H1 (cell line): ENCODE measurements at regions not wholly inside any gene's neighbourhood (a gene's known extent, or its start where the extent isn't known, plus 50 kb on each side); places are given as distances from the start of the nearest gene placed in this dataset.

Experiments used
- CTCF ChIA-PET: fragments of 300-600 bp; sonication (Branson Sonifier 250); formaldehyde crosslinking; loops from one replicate; lab custom pipeline; 2021; ENCODE audit not compliant: partially characterized antibody; lab: Charles Lee
- POLR2A ChIA-PET: fragments of 300-600 bp; sonication (Branson Sonifier 250); formaldehyde crosslinking; loops from one replicate; lab custom pipeline; 2021; ENCODE audit warnings: inconsistent platforms; ENCODE audit not compliant: partially characterized antibody; lab: Charles Lee
- DNase-seq, 2 experiments: peaks; one replicate each; pipeline versions ENCODE4 v3.0.0 to v3.0.0-alpha.2; 2010 to 2022; ENCODE audit warnings: low spot score in 2 of 2, low read depth in 1 of 2, mixed read lengths in 1 of 2
- FAIRE-seq: peaks from 2 replicates; lab custom pipeline; 2011; peaks lifted over from hg19 to GRCh38; lab: Jason Lieb, UNC
- H2AFZ ChIP-seq: 2 replicates; pipeline ENCODE4 v1.8.1; 2012; ENCODE audit warnings: low read length, inconsistent platforms
- H2AK5ac ChIP-seq: 2 replicates; pipeline ENCODE4 v1.6.1; 2013; ENCODE audit warnings: low read depth, low read length
- H2BK120ac ChIP-seq: replicated peaks from 2 replicates; pipeline ENCODE3; 2013; ENCODE audit warnings: low read depth, low read length, inconsistent platforms
- H2BK12ac ChIP-seq: 2 replicates; pipeline ENCODE4 v1.6.1; 2013; ENCODE audit warnings: low read depth, low read length
- H2BK15ac ChIP-seq: 2 replicates; pipeline ENCODE4 v1.6.1; 2013; ENCODE audit warnings: low read length
- H2BK20ac ChIP-seq: 2 replicates; pipeline ENCODE4 v1.6.1; 2013; ENCODE audit warnings: low read length
- H2BK5ac ChIP-seq: 2 replicates; pipeline ENCODE4 v1.6.1; 2013; ENCODE audit warnings: low read depth, low read length
- H3K14ac ChIP-seq: 2 replicates; pipeline ENCODE4 v1.6.1; 2013; ENCODE audit warnings: inconsistent platforms; ENCODE audit not compliant: insufficient read length
- H3K18ac ChIP-seq: 2 replicates; pipeline ENCODE4 v1.6.1; 2013; ENCODE audit warnings: low read length; ENCODE audit errors: extremely low read depth
- H3K23ac ChIP-seq: 2 replicates; pipeline ENCODE4 v1.6.1; 2013; ENCODE audit warnings: inconsistent platforms; ENCODE audit not compliant: insufficient read length
- H3K23me2 ChIP-seq: 2 replicates; pipeline ENCODE4 v1.6.1; 2013; ENCODE audit warnings: low read depth, low read length
- H3K27ac ChIP-seq: 2 replicates; pipeline ENCODE4 v1.6.1; 2011; ENCODE audit warnings: low read depth, low read length, inconsistent platforms
- H3K27me3 ChIP-seq, 4 experiments: replicated peaks in 1 of 4; 1 replicate in 1 of 4; 2 replicates in 3 of 4; pipeline versions ENCODE4 v1.6.1 to v1.8.1; 2011 to 2013; ENCODE audit warnings: low read length in 3 of 4, mild to moderate bottlenecking in 3 of 4, inconsistent platforms in 2 of 4, mixed read lengths in 2 of 4, moderate library complexity in 1 of 4; ENCODE audit not compliant: control insufficient read depth in 3 of 4, insufficient read depth in 3 of 4; ENCODE audit errors: extremely low read depth in 1 of 4
- H3K36me3 ChIP-seq, 4 experiments: 2 replicates each; pipeline versions ENCODE4 v1.6.1 to v1.8.1; 2011 to 2013; ENCODE audit warnings: mild to moderate bottlenecking in 4 of 4, low read length in 3 of 4, moderate library complexity in 2 of 4, control low read depth in 1 of 4, inconsistent platforms in 1 of 4; ENCODE audit not compliant: insufficient read depth in 4 of 4, control insufficient read depth in 2 of 4
- H3K4ac ChIP-seq: replicated peaks from 2 replicates; pipeline ENCODE3; 2013; ENCODE audit warnings: low read length, low read depth, mixed read lengths, inconsistent platforms; ENCODE audit not compliant: insufficient read length
- H3K4me1 ChIP-seq, 4 experiments: replicated peaks in 1 of 4; 1 replicate in 1 of 4; 2 replicates in 3 of 4; pipeline versions ENCODE4 v1.6.1 to v1.8.1; 2011 to 2013; ENCODE audit warnings: low read length in 3 of 4, inconsistent platforms in 2 of 4, mixed read lengths in 1 of 4; ENCODE audit not compliant: insufficient read depth in 4 of 4, control insufficient read depth in 3 of 4
- H3K4me2 ChIP-seq, 2 experiments: 2 replicates each; pipeline versions ENCODE4 v1.6.1 to v1.8.1; 2011 to 2013; ENCODE audit warnings: low read depth in 2 of 2, low read length in 2 of 2, control low read depth in 1 of 2, inconsistent platforms in 1 of 2, mild to moderate bottlenecking in 1 of 2; ENCODE audit not compliant: insufficient read depth in 1 of 2
- H3K4me3 ChIP-seq, 4 experiments: fragments of 200-600, 300-600 bp in 1 of 4; sonication (generic), shearing (Covaris generic), sonication (Bioruptor Twin) in 1 of 4; 2 replicates each; pipeline versions ENCODE4 v1.5.1 to v1.8.1; 2011 to 2016; ENCODE audit warnings: low read length in 4 of 4, low read depth in 3 of 4, control low read depth in 2 of 4, inconsistent platforms in 2 of 4, mild to moderate bottlenecking in 2 of 4, mixed read lengths in 1 of 4, moderate library complexity in 1 of 4; ENCODE audit not compliant: insufficient read depth in 2 of 4; ENCODE audit errors: extremely low read depth in 1 of 4
- H3K56ac ChIP-seq: replicated peaks from 2 replicates; pipeline ENCODE3; 2013; ENCODE audit warnings: low read depth, mild to moderate bottlenecking, mixed read lengths, low read length, inconsistent platforms; ENCODE audit not compliant: insufficient read length
- H3K79me1 ChIP-seq: 2 replicates; pipeline ENCODE4 v1.6.1; 2013; ENCODE audit warnings: low read depth, low read length, control low read depth
- H3K79me2 ChIP-seq, 2 experiments: 2 replicates each; pipeline versions ENCODE4 v1.6.1 to v1.8.1; 2012 to 2013; ENCODE audit warnings: low read length in 2 of 2, mild to moderate bottlenecking in 2 of 2, inconsistent platforms in 1 of 2; ENCODE audit not compliant: insufficient read depth in 2 of 2, control insufficient read depth in 1 of 2
- H3K9ac ChIP-seq, 4 experiments: replicated peaks in 1 of 4; 1 replicate in 1 of 4; 2 replicates in 3 of 4; pipeline versions ENCODE4 v1.6.1 to v1.8.1; 2011 to 2013; ENCODE audit warnings: low read depth in 3 of 4, low read length in 3 of 4, control low read depth in 2 of 4, mild to moderate bottlenecking in 2 of 4, moderate library complexity in 2 of 4, inconsistent platforms in 1 of 4; ENCODE audit errors: extremely low read depth in 1 of 4
- H3K9me3 ChIP-seq, 2 experiments: 2 replicates each; pipeline versions ENCODE4 v1.6.1 to v1.8.1; 2012 to 2013; ENCODE audit warnings: mild to moderate bottlenecking in 2 of 2, moderate library complexity in 2 of 2, control low read depth in 1 of 2, inconsistent platforms in 1 of 2, low read depth in 1 of 2, low read length in 1 of 2, mixed read lengths in 1 of 2; ENCODE audit not compliant: insufficient read depth in 2 of 2
- H4K20me1 ChIP-seq, 2 experiments: replicated peaks in 1 of 2; 2 replicates each; pipeline versions ENCODE3 to v1.8.1; 2011 to 2013; ENCODE audit warnings: inconsistent platforms in 2 of 2, low read length in 2 of 2, mild to moderate bottlenecking in 1 of 2; ENCODE audit not compliant: insufficient read depth in 2 of 2, control insufficient read depth in 1 of 2
- H4K5ac ChIP-seq: 2 replicates; pipeline ENCODE4 v1.6.1; 2013; ENCODE audit warnings: low read length, low read depth, mixed read lengths, inconsistent platforms; ENCODE audit not compliant: insufficient read length
- H4K8ac ChIP-seq: 2 replicates; pipeline ENCODE4 v1.8.0; 2013; ENCODE audit warnings: mild to moderate bottlenecking, moderate library complexity, low read length, inconsistent platforms; ENCODE audit not compliant: insufficient read depth; ENCODE audit errors: extremely low read depth
- H4K91ac ChIP-seq: replicated peaks from 2 replicates; pipeline ENCODE3; 2013; ENCODE audit warnings: low read length, mixed read lengths, inconsistent platforms; ENCODE audit not compliant: insufficient read length
- EP300 ChIP-seq, 2 experiments: IDR thresholded peaks; 1 replicate in 1 of 2; 2 replicates in 1 of 2; pipeline ENCODE4 v1.6.1; 2011 to 2012; ENCODE audit warnings: low read depth in 2 of 2, low read length in 2 of 2, mild to moderate bottlenecking in 2 of 2, borderline replicate concordance in 1 of 2, inconsistent platforms in 1 of 2, moderate library complexity in 1 of 2
- KDM1A ChIP-seq: fragments of 200-600, 300-600 bp; sonication (generic); IDR thresholded peaks from 2 replicates; pipeline ENCODE4 v1.7.1; 2016; ENCODE audit warnings: mild to moderate bottlenecking, low read length, borderline replicate concordance
- RAD21 ChIP-seq, 2 experiments: IDR thresholded peaks in 1 of 2; conservative IDR thresholded peaks in 1 of 2; 2 replicates each; pipeline ENCODE4 v1.6.1; 2011; ENCODE audit warnings: low read depth in 2 of 2, low read length in 2 of 2, improper control_type of control experiment in 1 of 2, inconsistent platforms in 1 of 2, mild to moderate bottlenecking in 1 of 2, moderate library complexity in 1 of 2
- WGBS, 2 experiments: shearing (Covaris generic) in 1 of 2; methylation state at CpG; one replicate each; pipeline versions ENCODE4 v1.1.6 to v1.1.7; 2013 to 2015; ENCODE audit warnings: low lambda C conversion rate in 2 of 2, mixed read lengths in 2 of 2, inconsistent platforms in 1 of 2, low coverage in 1 of 2, missing lambda C conversion rate in 1 of 2; ENCODE audit not compliant: insufficient replicate concordance in 2 of 2, insufficient coverage in 1 of 2, insufficient read length in 1 of 2; ENCODE audit errors: extremely low coverage in 1 of 2, missing lambda C conversion rate in 1 of 2; 5-methylcytosine and 5-hydroxymethylcytosine counted together
- TF ChIP-seq, protein P1 (sequence below), 3 experiments: IDR thresholded peaks; 1 replicate in 2 of 3; 2 replicates in 1 of 3; pipeline versions ENCODE4 v1.5.1 to v1.6.1; 2011; ENCODE audit warnings: low read length in 3 of 3, mild to moderate bottlenecking in 3 of 3, inconsistent platforms in 2 of 3, low read depth in 1 of 3, moderate library complexity in 1 of 3; ENCODE audit not compliant: insufficient read depth in 1 of 3; ENCODE audit errors: control extremely low read depth in 1 of 3

- CTCF ChIA-PET = interaction anchor here (1.1 kb wide), 1 partner anchor 365 kb away, joined by 3 read pairs; no protein-coding TSS in a partner anchor
- no peak for FAIRE-seq
- H3K14ac ChIP-seq = no peak overlapping the region
Measured at GRCh38 chr4:29052266-29052665, 1667.9 kb upstream of the PCDH7 start.

More at GRCh38 chr4:29052266-29052665, 1667.9 kb upstream of the PCDH7 start:
- Histone ChIP-seq H3K4me2 (no peak overlapping the region), H3K18ac (no peak overlapping the region), H4K8ac (no peak overlapping the region), H2AFZ (no peak overlapping the region), H3K23ac (no peak overlapping the region), H3K27ac (no peak overlapping the region), H3K36me3 (no peaks in the 10 kb centered on the region), H3K79me2 (no peaks in the 10 kb centered on the region), H3K27me3 (no peaks in the 10 kb centered on the region), H3K9ac (no peak overlapping the region), H3K56ac (no peak overlapping the region), H4K20me1 (no peaks in the 10 kb centered on the region), H2BK5ac (no peak overlapping the region), H2BK15ac (no peak overlapping the region), H3K4me3 (no peak overlapping the region), H2BK12ac (no peak overlapping the region), H3K4me1 (peaks cover 0 to 11% (median under 1%) of the 10 kb centered on the region in 4 experiments; a peak in 1 of 7 replicates), H4K91ac (no peak overlapping the region), H3K4ac (no peak overlapping the region), H2BK120ac (no peak overlapping the region), H3K23me2 (no peaks in the 10 kb centered on the region), H4K5ac (no peak overlapping the region), H3K9me3 (peaks cover 0 to 4% of the 10 kb centered on the region in 2 experiments; a peak in 1 of 4 replicates), H2BK20ac (no peak overlapping the region), H2AK5ac (no peak overlapping the region), H3K79me1 (no peaks in the 10 kb centered on the region)
- WGBS, 2 experiments = 89% methylated on average over 4 of the region's 4 CpGs; no CpG with 5 or more reads in 1 of the 2 experiments
- peak in 1 of 2 experiments; percentile 26; a peak in 2 of 4 replicates for TF ChIP-seq RAD21 (IDR thresholded peaks at IDR 0.05 in 1 of 2, conservative IDR thresholded peaks at IDR 0.05 in 1 of 2; ENCODE audit: low read depth in 2 of 2, low read length in 2 of 2)
- no peak for TF ChIP-seq EP300 (IDR thresholded peaks at IDR 0.05; ENCODE audit: borderline replicate concordance in 1 of 2, low read depth in 2 of 2, low read length in 2 of 2)
- TF ChIP-seq, protein P1, sequence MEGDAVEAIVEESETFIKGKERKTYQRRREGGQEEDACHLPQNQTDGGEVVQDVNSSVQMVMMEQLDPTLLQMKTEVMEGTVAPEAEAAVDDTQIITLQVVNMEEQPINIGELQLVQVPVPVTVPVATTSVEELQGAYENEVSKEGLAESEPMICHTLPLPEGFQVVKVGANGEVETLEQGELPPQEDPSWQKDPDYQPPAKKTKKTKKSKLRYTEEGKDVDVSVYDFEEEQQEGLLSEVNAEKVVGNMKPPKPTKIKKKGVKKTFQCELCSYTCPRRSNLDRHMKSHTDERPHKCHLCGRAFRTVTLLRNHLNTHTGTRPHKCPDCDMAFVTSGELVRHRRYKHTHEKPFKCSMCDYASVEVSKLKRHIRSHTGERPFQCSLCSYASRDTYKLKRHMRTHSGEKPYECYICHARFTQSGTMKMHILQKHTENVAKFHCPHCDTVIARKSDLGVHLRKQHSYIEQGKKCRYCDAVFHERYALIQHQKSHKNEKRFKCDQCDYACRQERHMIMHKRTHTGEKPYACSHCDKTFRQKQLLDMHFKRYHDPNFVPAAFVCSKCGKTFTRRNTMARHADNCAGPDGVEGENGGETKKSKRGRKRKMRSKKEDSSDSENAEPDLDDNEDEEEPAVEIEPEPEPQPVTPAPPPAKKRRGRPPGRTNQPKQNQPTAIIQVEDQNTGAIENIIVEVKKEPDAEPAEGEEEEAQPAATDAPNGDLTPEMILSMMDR (IDR thresholded peaks at IDR 0.05; ENCODE audit: control extremely low read depth in 1 of 3, insufficient read depth in 1 of 3, low read depth in 1 of 3, low read length in 3 of 3) = peak in 2 of 3 experiments; percentile 12 to 30; a peak in 2 of 4 replicates
- TF ChIP-seq KDM1A = no peak
- DNase-seq = no peak
- POLR2A ChIA-PET = no interaction called here
